Midbrain (tissue), 1 donor: ENCODE measurements at regions not wholly inside any gene's neighbourhood (a gene's known extent, or its start where the extent isn't known, plus 50 kb on each side); places are given as distances from the start of the nearest gene placed in this dataset.
"Not testable (repeated sequence)": the region's sequence is repeated elsewhere in the genome, so short reads cannot be mapped to it uniquely, and the experiment has no call there.

ENCODE experiments used
- DNase-seq: peaks from one replicate; lab custom pipeline; 2025; lab: John Stamatoyannopoulos, UW

DNA sequence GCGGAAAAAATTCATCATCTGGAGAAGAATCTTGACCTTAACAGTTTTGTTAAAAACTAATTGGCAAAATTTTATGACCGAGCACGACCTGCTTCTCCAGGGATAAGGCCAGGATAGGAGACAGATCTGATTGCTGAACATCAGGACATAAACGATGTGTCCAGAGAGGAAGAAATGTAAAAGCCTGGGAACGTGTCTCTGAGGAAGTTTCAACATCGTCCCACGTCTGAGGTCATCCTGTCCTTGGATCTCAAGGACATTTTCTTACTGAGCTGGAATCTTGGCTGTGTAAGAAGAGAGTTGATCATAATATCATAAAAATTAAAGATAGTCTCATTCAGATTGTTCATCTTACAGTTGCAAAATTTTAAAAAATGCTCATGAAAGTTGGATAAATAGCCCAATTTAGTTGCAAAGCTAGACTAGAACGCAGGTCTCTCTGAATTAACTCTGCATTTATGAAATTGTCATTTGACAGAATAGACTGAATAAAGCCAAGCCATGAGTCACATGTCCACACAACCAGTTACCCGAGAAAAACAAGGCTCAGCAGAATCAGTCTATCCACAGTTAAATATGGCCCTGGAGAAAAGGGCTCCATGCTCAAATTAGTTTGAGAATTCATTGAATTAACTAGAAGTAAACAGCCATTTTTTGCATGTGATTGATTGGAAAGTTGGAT, 120.0 kb upstream of the EGFR start:
- no peak for DNase-seq

DNA sequence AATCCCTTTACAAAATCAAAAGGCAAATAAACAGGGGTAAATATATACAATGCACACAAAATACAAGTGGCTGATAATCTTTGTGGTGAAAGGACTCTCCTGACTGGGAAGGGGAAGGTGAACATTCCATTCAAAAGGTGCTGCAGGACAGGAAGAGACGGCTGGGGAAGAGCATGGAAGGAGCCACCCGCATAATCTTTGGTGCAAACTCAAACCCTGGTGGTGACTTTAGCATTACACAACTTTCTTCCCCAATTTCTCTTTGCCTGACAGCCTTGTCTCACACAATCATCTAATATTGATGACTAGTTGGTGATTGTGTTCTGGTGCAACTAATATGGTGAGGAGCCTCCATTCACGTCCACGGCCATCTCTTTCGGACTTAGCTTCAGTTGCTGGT, 117.0 kb upstream of the EGFR start:
- no peak for DNase-seq

DNA sequence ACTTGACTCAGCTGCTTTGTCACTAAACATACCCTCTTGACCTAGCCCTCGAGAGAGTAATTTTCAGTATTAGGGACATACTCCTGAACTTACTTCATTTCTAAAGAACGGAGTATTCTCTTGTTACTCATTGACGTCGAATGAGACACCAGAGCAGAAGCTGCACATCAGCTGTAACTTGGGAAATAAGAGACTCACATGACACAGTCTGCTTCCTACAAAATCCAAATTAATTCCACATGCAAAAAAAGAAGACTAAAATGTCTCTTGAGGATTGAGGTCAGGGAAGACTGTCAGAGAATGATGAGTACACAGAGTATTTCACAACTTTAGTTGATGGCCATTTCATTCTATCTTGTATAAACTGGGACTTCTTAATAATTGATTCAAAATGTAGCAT, 114.7 kb upstream of the EGFR start:
- no peak for DNase-seq

DNA sequence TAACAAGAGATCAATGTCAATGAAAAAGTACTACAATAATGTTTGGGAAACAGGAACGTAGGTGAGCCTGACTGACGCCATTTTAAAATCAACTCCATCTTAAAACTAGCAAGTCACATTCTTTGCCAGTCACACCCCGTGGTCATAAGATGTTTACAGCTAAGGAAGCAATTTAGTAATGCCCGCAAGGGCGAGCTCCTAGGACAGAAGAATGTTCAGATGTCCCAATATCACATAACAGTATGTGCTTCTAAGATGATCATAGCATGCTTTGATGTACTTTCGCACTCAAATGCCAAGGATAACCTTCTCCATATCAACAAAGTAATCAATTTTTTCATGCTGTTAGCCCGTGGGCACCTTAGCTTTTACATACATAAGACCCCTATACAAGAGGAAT, 113.8 kb upstream of the EGFR start:
- DNase-seq, result no peak

DNA sequence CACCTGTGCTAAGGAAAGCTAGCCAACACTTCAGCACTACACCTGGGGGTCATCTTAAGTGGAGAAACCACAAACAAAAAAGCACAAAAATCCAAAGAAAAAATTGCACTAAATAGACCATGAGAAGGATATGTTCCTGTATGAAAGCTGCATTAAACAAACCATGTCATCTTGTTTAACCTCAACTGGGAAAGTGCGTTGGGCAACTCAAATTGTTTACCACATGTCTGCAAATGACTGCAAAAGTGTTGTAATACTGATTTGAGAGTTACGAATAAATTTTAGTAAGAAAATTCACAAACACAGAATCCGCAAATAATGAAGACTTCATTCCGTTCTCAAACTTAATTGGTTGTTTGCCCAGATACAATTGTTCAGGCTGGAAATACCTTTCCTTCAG, 111.9 kb upstream of the EGFR start:
- no peak for DNase-seq

DNA sequence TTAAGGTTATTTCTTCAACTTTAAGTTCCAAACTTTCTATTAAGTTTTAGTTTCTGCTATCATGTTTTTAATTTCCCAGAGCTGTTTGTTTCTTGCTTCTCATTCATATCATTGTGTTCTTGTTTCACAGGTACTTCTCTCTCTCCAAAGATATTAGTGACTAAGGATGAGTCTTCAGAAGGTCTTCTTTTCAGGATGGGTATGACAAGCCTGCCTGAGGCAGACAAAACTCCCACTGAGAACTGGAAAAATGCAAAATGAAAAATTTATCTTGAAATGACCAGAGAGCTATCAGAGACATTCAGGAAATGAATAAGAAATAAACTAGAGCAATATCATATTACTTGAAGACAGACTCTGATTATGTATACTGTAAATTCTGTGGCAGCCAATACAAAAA, 110.8 kb upstream of the EGFR start:
- no peak for DNase-seq

DNA sequence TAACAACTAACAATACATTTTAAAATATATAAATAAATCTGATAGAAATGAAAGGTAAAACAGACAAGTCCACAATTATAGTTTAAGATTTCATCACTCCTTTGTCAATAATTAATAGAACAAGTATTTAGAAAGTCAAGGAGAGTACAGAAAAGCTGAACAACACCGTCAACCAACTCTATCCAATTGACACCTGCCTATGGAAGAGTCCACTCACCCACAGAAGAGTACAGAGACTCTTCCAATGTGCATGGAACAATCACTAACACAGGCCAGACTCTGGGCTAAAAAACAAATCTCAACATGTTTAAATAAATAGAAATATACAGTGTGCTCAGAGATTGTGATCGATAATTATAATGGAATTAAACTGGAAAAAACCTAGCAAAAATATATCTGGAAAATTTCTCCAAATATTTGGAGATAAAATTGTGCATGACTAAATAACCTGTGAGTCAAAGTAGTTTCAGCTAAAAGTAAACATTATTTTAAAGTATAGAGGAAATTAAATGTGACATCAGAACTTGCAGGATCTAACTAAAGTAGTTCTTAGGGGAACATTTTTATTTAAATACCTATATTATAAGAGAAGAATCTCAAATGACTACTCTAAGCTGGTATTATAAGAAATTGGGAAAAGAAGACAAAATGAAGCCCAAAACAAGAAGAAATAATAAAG, 109.9 kb upstream of the EGFR start:
- DNase-seq, result no peak

DNA sequence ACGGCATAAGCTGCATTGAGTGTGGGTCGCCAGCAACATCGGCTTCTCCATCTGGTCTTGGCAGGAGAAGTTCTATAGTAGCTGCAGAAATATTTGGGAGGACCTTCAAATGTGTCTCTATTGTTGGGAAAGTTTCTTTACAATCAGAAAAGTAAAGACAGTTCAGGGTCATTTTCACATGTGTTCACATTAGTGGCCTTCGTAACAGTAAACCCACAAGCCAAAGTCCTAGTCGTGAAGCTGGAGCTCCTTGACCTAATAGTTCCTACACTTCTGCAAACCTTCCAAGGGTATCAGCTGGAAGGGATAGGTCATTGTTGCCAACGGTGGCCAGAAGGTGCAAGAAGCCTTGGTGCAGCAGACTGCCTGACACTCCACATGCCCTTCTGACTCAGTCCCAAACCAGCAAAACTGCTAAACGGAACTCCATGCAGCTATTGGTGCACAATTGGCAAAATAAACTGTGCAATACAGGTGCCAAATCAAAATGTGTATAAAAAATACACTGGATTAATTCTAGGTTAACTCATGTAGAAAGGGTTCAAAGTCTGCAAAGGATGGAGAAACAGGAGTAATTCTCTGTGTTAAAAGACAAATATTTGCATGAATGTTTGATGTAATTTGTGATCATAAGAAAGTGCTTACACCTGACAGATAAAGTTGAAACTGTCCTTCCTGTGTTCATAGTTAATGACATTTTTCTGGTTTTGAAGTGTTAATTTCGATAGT, 102.8 kb upstream of the EGFR start:
- no peak for DNase-seq

DNA sequence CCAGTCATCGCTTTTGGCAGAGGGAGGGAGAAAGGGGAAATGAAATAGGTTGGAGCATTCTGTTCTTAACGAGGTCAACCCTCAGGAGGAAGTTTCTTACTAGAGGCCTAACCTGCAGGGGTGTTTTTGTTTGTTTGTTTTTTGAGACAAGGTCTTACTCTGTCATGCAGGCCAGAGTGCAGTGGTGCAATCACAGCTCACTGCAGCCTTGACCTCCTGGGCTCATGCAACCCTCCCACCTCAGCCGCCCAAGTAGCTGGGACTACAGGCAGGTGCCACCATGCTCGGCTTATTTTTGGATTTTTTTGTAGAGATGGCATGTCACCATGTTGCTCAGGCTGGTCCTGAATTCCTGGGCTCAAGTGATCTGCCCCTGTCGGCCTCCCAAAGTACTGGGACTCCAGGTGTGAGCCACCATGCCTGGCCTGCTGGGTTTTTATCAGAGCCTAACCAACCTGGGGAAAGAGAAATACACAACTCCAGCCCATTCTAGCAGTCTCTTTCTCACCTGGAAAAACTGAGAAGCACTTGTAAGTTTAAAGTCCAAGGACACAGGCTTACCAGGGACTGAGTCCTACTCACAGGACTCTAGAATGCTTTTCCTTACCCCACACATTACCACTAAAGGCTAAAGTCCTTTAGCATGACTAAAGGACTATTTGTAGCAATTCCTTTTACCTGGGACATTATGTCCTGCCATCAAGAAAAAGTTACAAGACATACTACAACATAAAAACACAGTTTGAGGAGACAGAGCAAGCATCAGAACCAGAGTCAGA, 101.0 kb upstream of the EGFR start:
- no peak for DNase-seq

DNA sequence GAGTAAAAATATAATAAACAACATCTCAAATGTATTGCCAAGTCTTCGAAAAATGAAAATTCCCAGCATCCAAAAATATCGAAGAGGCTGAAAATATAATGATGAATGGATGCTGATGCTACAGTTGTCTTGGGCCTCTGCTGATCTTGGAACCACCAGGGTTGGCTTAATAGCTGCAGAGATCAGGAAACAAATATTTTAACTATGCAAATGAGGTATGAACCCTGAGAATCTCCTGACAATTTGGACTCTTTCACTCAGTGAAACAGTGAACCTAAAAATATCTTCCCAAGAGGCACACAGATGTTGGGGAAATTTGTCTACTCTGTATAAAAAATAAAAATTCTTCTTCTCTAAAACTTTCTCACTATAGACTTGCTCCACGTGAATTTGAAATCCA, 97.7 kb upstream of the EGFR start:
- DNase-seq, result no peak

DNA sequence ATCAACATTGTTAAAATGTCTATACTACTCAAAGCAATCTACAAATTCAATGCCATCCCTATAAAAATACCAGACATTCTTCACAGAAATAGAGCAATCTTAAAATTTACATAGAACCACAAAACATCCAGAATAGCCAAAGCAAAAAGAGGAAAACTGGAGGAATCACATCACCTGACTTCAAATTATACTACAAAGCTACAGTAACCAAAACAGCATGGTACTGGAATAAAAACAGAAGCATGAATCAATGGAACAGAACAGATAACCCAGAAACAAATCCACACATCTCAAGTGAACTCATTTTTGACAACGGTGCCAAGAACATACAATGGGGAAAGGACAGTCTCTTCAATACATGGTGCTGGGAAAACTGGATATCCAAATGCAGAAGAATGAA, 87.3 kb upstream of the EGFR start:
- DNase-seq, result no peak

DNA sequence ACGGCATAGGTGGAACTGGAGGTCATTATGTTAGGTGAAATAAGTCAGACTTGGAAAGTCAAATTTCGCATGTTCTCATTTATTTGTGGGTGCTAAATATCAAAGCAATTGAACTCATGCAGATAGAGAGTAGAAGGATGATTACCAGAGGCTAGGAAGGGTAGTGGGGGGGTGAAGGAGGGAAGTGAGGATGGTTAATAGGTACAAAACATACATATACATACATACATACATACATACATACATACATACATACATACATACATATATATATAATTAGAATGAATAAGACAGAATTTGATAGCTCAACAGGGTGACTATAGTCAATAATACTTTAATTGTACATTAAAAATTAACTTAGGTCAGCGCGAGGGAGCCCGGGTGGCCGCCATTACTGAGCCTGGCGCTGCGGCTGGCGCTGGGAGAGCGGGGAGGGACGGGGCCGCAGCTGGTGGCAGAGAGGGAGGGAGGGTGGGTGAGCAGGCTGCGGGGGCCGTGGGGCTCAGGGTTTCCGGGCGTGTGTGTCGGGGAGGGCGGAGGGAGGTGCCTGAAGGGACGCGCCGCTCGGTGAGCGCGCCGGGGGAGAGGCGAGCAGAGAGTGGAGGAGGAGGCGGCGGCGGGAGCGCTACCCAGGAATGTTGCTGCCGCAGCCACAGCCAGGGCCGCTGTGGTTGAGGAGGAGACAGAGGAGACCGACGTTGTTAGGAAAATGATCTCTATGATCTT, 85.8 kb upstream of the EGFR start:
- DNase-seq, result peak; percentile 80

DNA sequence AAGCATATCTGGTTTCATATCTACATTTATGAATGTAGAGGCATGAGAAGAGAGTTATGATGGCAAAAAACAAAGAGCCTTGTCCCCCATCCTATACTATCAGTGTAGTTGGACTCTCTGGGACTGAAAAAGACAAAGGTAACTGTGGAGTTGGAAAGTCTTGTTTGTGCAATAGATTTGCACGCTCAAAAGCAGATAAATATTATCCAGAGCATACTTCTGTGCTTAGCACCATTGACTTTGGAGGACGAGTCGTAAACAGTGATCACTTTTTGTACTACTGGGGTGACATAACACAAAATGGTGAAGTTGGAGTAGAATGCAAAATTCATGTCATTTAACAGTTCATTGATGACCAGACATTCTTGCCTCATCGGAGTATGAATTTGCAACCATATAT, 85.2 kb upstream of the EGFR start:
- DNase-seq, result peak; percentile 17

DNA sequence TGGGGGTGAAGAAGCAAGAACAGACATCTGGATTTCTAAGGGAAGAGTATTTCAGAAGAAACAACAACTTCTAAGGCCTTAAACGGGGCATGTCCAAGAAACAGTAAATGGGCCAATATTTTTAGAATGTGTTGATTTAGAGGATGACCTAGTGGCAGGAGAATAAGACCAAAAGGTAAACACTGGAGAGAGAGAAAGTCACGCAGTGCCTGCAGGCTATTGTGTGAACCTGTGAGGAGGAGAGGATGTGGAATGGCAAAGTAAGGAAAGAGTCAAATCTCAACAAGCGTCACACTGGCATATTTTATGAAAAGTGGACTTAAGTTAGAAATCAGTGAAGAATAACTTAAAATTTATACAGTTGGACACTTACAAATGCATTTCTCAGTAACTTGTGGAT, 78.1 kb upstream of the EGFR start:
- DNase-seq, result no peak

DNA sequence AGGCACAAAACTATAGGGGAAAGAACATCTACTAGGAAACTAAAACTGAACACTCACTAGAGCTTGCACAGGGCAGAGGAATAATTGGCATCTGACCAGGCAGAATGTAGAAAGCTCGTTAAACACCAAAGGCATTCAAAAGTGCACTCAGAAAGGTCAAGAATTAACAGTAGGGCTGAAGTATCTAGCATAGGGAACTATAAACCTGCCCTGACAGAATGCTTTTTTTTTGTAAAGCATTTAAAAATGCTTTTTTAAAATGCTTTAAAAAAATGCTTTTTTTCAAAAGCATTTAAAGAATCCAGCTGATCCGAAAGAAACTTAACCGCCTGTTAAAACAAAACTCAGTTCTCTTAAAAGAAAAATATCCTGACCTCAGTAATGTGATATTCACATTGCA, 74.6 kb upstream of the EGFR start:
- DNase-seq, result no peak

DNA sequence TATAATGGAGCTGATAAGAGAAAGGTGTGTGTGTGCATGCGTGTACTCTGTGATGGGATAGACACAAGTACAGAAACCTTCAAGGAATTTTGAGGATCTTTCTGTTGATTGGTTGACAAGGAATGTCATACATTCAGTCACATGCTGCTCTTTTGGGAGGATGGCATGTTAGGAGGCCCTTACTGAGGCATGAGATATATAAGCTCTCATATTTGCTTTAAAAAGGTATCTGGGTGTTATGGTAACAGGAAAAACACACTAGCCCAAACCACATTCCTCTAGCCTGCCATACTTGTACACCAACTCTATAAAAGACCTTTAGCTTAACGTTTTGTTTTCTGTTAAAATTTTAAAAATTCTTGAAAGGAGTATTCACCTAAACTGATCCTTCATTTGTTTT, 72.5 kb upstream of the EGFR start:
- DNase-seq, result no peak

DNA sequence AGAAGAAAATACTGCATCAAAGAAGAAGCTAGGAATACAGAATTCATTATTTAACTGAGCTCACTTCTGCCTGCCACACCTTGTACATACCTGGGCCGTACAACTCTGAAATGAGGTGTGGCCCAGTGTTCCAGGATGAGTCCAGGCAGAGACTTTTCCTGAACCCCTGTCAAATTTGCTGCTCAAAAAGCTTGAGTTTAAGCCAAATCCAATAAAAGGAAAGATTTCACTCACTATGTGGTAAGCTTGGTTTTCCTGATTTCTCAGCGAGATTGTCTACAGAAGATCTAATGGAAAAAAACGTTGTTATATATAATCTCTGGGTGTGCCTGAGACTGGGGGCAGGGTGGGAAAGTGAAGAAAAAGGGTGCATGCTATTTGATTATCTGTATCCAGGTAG, 72.1 kb upstream of the EGFR start:
- no peak for DNase-seq

DNA sequence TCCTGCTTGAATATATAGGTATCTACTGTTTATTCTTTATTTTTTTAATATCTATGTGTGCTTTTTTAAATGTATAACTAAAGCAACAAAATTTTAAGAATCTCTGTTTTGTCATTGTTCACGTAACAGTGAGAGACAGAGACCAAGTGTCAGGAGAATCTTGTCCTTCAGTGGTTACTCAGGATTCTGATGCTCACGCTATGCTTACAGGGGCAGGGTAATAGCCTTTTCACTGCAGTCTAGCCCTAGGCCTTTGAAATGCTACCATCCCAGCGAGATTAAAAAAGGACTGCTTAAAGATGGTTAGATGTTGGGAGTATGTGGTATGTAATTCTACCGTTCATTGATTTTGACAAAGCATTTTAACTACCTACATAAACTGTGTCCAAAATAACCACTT, 71.6 kb upstream of the EGFR start:
- no peak for DNase-seq

DNA sequence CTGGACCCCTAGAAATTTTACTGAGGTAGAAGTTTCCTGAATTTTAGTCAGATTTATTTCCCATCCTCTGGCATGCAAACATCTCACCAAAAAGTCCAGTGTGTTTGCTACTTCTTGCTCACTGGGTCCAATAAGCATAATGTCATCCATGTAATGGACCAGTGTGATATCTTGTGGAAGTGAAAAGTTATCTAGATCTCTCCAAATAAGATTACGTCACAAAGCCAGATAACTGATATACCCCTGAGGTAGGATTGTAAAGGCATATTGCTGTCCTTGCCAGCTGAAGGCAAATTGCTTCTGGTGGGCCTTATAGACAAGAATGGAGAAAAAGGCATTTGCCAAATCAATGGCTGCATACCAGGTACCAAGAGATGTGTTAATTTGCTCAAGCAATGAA, 69.3 kb upstream of the EGFR start:
- not testable (repeated sequence) for DNase-seq

DNA sequence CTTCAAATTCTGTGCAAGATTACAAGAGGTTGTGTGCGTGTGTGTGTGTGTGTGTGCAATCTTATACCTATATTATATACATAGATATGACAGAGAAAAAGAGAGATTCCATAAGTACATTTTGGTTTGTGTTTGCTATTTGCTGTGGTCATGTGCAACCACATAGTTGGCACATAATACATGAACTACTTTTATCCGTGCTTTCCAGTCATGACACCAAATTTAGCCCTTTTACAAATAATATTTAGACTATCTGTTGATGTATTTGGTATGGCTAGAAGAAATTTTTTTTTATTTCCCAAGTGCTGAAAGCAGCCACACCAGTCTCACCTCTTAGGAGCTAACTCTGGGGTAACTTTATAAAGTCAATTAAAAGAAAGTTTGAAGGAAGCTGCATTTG, 63.5 kb upstream of the EGFR start:
- no peak for DNase-seq

DNA sequence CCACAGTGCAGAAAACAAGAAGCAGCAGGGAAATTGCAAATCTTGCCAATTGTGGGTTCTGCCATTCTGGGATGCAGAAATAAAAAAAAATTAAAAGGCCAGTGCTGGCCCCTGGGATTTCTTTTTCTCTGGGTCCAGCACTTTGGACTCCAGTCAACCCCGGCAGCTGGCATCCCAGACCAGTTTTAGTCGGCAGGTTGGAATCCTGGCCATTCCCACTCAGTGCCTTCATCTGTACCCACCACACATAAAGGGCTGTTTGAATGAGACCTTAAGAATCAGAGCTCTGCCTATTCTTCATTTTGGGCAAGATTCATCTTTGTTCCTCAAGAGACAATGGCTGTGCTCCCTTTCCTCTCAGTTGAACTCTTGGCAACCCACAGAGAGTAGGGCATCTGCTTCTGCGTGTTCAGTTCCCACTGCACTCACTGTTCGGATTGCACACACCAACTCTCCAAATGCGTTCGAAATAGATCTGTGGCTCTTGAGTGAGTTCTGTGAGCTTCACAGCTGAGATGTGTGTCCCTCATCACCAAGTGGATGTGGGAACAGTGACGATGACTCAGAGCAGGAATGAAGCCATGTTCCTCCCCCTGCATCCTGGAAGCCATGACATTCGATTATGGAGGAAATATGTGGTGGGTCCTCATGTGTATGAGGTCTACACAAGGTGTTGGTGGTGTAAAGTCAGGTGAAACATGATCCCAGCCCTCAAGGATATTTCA, 63.0 kb upstream of the EGFR start:
- peak; percentile 36 for DNase-seq
